DND-41 (cell line): ENCODE measurements at regions not wholly inside any gene's neighbourhood (a gene's known extent, or its start where the extent isn't known, plus 50 kb on each side); places are given as distances from the start of the nearest gene placed in this dataset.

Experiments used
- ATAC-seq: fragments of 200-7000 bp; cut with Tn5 transposase; 3 replicates; pipeline ENCODE4 v1.9.1; 2021; ENCODE audit warnings: low read depth; ENCODE audit not compliant: insufficient read depth
- DNase-seq: peaks from one replicate; pipeline ENCODE4 v3.0.0-alpha.2; 2020
- H2AFZ ChIP-seq: 2 replicates; pipeline ENCODE4 v1.6.0; 2012; ENCODE audit warnings: low read depth, low read length
- H3K27ac ChIP-seq: 2 replicates; pipeline ENCODE4 v1.5.1; 2012; ENCODE audit warnings: low read length, inconsistent platforms
- H3K27me3 ChIP-seq: fragments of 200-600 bp; sonication (generic); 2 replicates; pipeline ENCODE4 v1.6.0; 2012; ENCODE audit warnings: low read length, mild to moderate bottlenecking, inconsistent platforms; ENCODE audit not compliant: insufficient read depth, poor library complexity
- H3K36me3 ChIP-seq: 2 replicates; pipeline ENCODE4 v1.5.1; 2012; ENCODE audit warnings: low read length, inconsistent platforms; ENCODE audit not compliant: insufficient read depth
- H3K4me1 ChIP-seq: 2 replicates; pipeline ENCODE4 v1.5.1; 2012; ENCODE audit warnings: mild to moderate bottlenecking, low read length; ENCODE audit not compliant: insufficient read depth
- H3K4me2 ChIP-seq: 2 replicates; pipeline ENCODE4 v1.6.0; 2012; ENCODE audit warnings: mild to moderate bottlenecking, moderate library complexity, low read length, inconsistent platforms; ENCODE audit not compliant: insufficient read depth
- H3K4me3 ChIP-seq, 2 experiments: fragments of 200-600 bp in 1 of 2; shearing (Covaris generic) in 1 of 2; 2 replicates each; pipeline ENCODE4 v1.5.1; 2012 to 2016; ENCODE audit warnings: inconsistent platforms in 2 of 2, low read length in 2 of 2, mild to moderate bottlenecking in 2 of 2, low read depth in 1 of 2, moderate library complexity in 1 of 2
- H3K79me2 ChIP-seq: 2 replicates; pipeline ENCODE4 v1.6.0; 2012; ENCODE audit warnings: low read length, inconsistent platforms; ENCODE audit not compliant: insufficient read depth
- H3K9ac ChIP-seq: 2 replicates; pipeline ENCODE4 v1.6.0; 2012; ENCODE audit warnings: low read depth, mild to moderate bottlenecking, inconsistent platforms, low read length, moderate library complexity
- H3K9me3 ChIP-seq: 2 replicates; pipeline ENCODE4 v1.5.1; 2012; ENCODE audit warnings: low read length, moderate library complexity, mild to moderate bottlenecking, inconsistent platforms; ENCODE audit not compliant: insufficient read depth, severe bottlenecking
- H4K20me1 ChIP-seq: 2 replicates; pipeline ENCODE4 v1.6.0; 2012; ENCODE audit warnings: low read length; ENCODE audit not compliant: insufficient read depth
- EZH2 ChIP-seq: IDR thresholded peaks from 3 replicates; pipeline ENCODE4 v1.6.1; 2012; ENCODE audit warnings: borderline replicate concordance, low read depth, mild to moderate bottlenecking, moderate library complexity, low read length, inconsistent platforms; ENCODE audit not compliant: severe bottlenecking
- TF ChIP-seq, protein P1 (sequence below): IDR thresholded peaks from 2 replicates; pipeline ENCODE4 v1.5.1; 2012; ENCODE audit warnings: borderline replicate concordance, low read length, moderate library complexity, mild to moderate bottlenecking; ENCODE audit not compliant: poor library complexity, severe bottlenecking; ENCODE audit errors: extremely low read depth

DNA sequence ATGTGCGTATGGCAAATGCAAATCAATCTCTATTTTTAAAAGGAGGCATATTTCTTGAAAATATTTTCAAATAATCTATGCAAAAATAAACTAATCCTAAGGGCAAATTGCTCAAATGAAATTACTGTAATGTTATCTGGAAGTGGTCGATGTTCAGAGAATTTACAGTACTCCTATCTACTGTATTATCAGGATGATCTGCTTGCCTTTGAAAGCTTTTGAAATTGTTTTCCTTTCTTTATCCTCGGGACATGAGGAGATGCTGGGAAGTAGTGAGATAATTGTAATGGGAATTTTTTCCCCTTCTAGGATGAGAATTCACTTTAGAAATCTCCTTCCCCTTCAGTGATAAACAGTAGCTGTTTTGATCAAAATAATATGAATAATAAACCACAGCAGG lies 577.2 kb upstream of the MIR17HG start:
- ATAC-seq, result no peak
- Histone ChIP-seq H3K36me3 (no peaks in the 10 kb centered on the region), H3K27ac (no peak overlapping the region), H3K27me3 (no peaks in the 10 kb centered on the region), H3K4me3 (no peak overlapping the region), H3K4me1 (no peaks in the 10 kb centered on the region), H3K9me3 (no peaks in the 10 kb centered on the region), H3K79me2 (no peaks in the 10 kb centered on the region), H2AFZ (no peak overlapping the region), H4K20me1 (no peaks in the 10 kb centered on the region), H3K4me2 (no peak overlapping the region), H3K9ac (no peak overlapping the region)
- DNase-seq, result no peak
- TF ChIP-seq, protein P1, sequence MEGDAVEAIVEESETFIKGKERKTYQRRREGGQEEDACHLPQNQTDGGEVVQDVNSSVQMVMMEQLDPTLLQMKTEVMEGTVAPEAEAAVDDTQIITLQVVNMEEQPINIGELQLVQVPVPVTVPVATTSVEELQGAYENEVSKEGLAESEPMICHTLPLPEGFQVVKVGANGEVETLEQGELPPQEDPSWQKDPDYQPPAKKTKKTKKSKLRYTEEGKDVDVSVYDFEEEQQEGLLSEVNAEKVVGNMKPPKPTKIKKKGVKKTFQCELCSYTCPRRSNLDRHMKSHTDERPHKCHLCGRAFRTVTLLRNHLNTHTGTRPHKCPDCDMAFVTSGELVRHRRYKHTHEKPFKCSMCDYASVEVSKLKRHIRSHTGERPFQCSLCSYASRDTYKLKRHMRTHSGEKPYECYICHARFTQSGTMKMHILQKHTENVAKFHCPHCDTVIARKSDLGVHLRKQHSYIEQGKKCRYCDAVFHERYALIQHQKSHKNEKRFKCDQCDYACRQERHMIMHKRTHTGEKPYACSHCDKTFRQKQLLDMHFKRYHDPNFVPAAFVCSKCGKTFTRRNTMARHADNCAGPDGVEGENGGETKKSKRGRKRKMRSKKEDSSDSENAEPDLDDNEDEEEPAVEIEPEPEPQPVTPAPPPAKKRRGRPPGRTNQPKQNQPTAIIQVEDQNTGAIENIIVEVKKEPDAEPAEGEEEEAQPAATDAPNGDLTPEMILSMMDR, result no peak
- no peak for TF ChIP-seq EZH2

DNA sequence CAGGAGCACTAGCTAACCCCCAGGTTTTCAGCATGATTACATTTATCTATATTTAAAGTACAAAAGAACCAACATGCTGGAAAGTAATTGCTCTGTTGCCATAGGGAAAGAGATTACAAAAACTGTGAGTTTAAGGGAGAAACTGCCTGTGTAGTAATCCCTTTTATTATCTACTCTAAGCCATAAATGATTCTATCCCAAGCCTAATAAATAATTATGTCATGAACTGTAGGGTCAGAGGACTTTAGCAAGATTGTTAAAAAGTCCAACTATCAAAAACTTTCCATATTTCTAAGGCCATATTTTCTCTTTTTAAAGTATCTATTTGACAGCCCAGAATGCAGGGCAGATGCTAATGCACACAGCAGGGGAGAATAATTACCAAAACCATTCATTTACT lies 573.8 kb upstream of the MIR17HG start:
- Histone ChIP-seq H3K9ac (no peak overlapping the region), H2AFZ (no peak overlapping the region), H3K9me3 (no peaks in the 10 kb centered on the region), H3K27ac (no peak overlapping the region), H3K36me3 (no peaks in the 10 kb centered on the region), H3K4me1 (no peaks in the 10 kb centered on the region), H3K79me2 (no peaks in the 10 kb centered on the region), H3K4me2 (no peak overlapping the region), H3K27me3 (no peaks in the 10 kb centered on the region), H4K20me1 (no peaks in the 10 kb centered on the region), H3K4me3 (no peak overlapping the region)
- DNase-seq, result no peak
- TF ChIP-seq EZH2, result no peak
- TF ChIP-seq, protein P1, result no peak
- no peak for ATAC-seq

DNA sequence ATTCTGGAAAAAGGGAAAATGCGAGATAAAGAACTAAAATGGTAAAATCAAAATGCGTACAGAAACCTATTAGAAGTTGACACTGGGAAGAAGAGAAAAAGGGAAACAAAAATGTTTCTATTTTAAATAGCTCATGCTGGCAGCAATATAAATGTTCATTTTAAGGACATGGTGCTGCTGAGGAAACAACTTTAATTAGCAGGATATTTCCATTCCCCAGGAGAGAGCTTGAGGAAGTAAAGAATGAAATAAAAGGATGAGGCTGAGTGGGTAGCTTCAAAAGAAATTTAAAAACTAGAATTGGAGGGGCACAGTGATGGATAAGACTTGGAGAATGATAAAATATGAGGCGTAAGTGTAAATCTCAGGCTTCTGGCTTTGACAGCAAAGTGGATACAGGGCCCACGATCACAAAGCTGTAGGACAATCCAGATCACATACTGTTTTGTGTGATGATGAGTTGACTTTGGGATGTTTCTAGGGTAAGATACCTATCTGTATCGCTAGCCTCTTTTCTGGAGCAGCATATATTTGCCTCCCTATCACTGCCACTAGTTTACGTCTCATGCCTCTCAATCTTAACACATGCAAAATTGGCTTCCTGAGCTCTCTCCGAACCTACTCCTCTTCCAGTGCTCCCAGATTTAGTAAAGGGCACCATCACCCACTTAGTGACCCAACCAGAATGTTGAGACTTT lies 571.3 kb upstream of the MIR17HG start:
- no peaks in the 10 kb centered on the region for H3K79me2 ChIP-seq

More for the DNA sequence above, 571.3 kb upstream of the MIR17HG start:
- no peak for ATAC-seq
- Histone ChIP-seq H2AFZ (no peak overlapping the region), H3K27me3 (no peaks in the 10 kb centered on the region), H3K27ac (no peak overlapping the region), H3K4me1 (no peaks in the 10 kb centered on the region), H3K9ac (no peak overlapping the region), H3K9me3 (no peaks in the 10 kb centered on the region), H3K4me2 (no peak overlapping the region), H3K36me3 (no peaks in the 10 kb centered on the region), H3K4me3 (no peak overlapping the region), H4K20me1 (no peaks in the 10 kb centered on the region)
- TF ChIP-seq, protein P1, result no peak
- no peak for TF ChIP-seq EZH2
- DNase-seq, result no peak
